GM23338 (cell line): ENCODE measurements at regions not wholly inside any gene's neighbourhood (a gene's known extent, or its start where the extent isn't known, plus 50 kb on each side); places are given as distances from the start of the nearest gene placed in this dataset.

ENCODE experiments used
- ATAC-seq: fragments of 200-7000 bp; cut with Tn5 transposase; 3 replicates; pipeline ENCODE4 v1.9.1; 2020
- DNase-seq: peaks from one replicate; pipeline ENCODE4 v3.0.0-alpha.2; 2015; ENCODE audit warnings: low spot score
- H2AFZ ChIP-seq: fragments of 200-600 bp; sonication (generic); 2 replicates; pipeline ENCODE4 v1.8.0; 2016; ENCODE audit warnings: antibody characterized with exemption, mild to moderate bottlenecking, moderate library complexity
- H3F3A ChIP-seq: fragments of 200-600 bp; sonication (generic); replicated peaks from 2 replicates; pipeline ENCODE4 v1.8.0; 2017; ENCODE audit warnings: antibody characterized with exemption, mixed run types, low read depth
- H3K27ac ChIP-seq: fragments of 200-600 bp; sonication (generic); 2 replicates; pipeline ENCODE4 v1.6.1; 2016; ENCODE audit warnings: low read depth
- H3K27me3 ChIP-seq: fragments of 200-600 bp; sonication (generic); 2 replicates; pipeline ENCODE4 v1.8.0; 2016; ENCODE audit warnings: mild to moderate bottlenecking, mixed run types, moderate library complexity; ENCODE audit not compliant: insufficient read depth
- H3K36me3 ChIP-seq: fragments of 200-600 bp; sonication (generic); 2 replicates; pipeline ENCODE4 v1.8.0; 2016; ENCODE audit warnings: mild to moderate bottlenecking; ENCODE audit not compliant: insufficient read depth
- H3K4me1 ChIP-seq: fragments of 200-600 bp; sonication (generic); 2 replicates; pipeline ENCODE4 v1.8.0; 2016; ENCODE audit warnings: mild to moderate bottlenecking, moderate library complexity; ENCODE audit not compliant: insufficient read depth
- H3K4me2 ChIP-seq: fragments of 200-600 bp; sonication (generic); 2 replicates; pipeline ENCODE4 v1.7.1; 2017; ENCODE audit warnings: mixed run types
- H3K4me3 ChIP-seq: fragments of 200-600 bp; sonication (generic); 2 replicates; pipeline ENCODE4 v1.6.1; 2016; ENCODE audit warnings: mixed run types
- H3K79me2 ChIP-seq: fragments of 200-600 bp; sonication (generic); replicated peaks from 2 replicates; pipeline ENCODE4 v1.8.0; 2017; ENCODE audit warnings: mild to moderate bottlenecking; ENCODE audit not compliant: insufficient read depth
- H3K9me2 ChIP-seq: fragments of 200-600 bp; sonication (generic); 2 replicates; pipeline ENCODE4 v1.8.0; 2017; ENCODE audit not compliant: insufficient read depth
- H4K20me1 ChIP-seq: fragments of 200-600 bp; sonication (generic); replicated peaks from 2 replicates; pipeline ENCODE4 v1.8.0; 2017; ENCODE audit warnings: mild to moderate bottlenecking; ENCODE audit not compliant: insufficient read depth
- H3K27ac Mint-ChIP-seq: 2 replicates; pipeline ENCODE4 v1.8.0; 2020; ENCODE audit warnings: inconsistent platforms, mild to moderate bottlenecking, moderate library complexity, mixed read lengths
- H3K27me3 Mint-ChIP-seq: 3 replicates; pipeline ENCODE4 v1.8.0; 2022; ENCODE audit warnings: low read depth, mild to moderate bottlenecking, moderate library complexity, mixed read lengths, inconsistent platforms; ENCODE audit not compliant: insufficient read depth, poor library complexity
- H3K36me3 Mint-ChIP-seq: 3 replicates; pipeline ENCODE4 v1.8.0; 2021; ENCODE audit warnings: low read depth, mild to moderate bottlenecking, inconsistent platforms, moderate library complexity, mixed read lengths
- H3K4me1 Mint-ChIP-seq: 3 replicates; pipeline ENCODE4 v1.8.0; 2020; ENCODE audit warnings: mild to moderate bottlenecking, inconsistent platforms, mixed read lengths
- H3K4me3 Mint-ChIP-seq: 3 replicates; pipeline ENCODE4 v1.8.0; 2021; ENCODE audit warnings: moderate library complexity, mild to moderate bottlenecking, inconsistent platforms, mixed read lengths
- H3K9me3 Mint-ChIP-seq: 3 replicates; pipeline ENCODE4 v1.8.0; 2020; ENCODE audit warnings: moderate library complexity, mild to moderate bottlenecking, inconsistent platforms, mixed read lengths
- CREB1 ChIP-seq: fragments of 250-450 bp; sonication (Bioruptor Pico); IDR thresholded peaks from 2 replicates; pipeline ENCODE4 v1.5.0; 2020; ENCODE audit warnings: low read depth, mild to moderate bottlenecking, moderate library complexity
- ETS1 ChIP-seq: IDR thresholded peaks from 2 replicates; pipeline ENCODE4 v1.6.1; 2016; ENCODE audit warnings: antibody characterized with exemption
- EZH2phosphoT487 ChIP-seq: fragments of 200-600 bp; sonication (generic); IDR thresholded peaks from one replicate; pipeline ENCODE4 v1.8.1; 2018; ENCODE audit warnings: antibody characterized with exemption; ENCODE audit not compliant: unreplicated experiment
- JUNB ChIP-seq: IDR thresholded peaks from one replicate; pipeline ENCODE4 v1.6.1; 2016; ENCODE audit warnings: antibody characterized with exemption; ENCODE audit not compliant: unreplicated experiment
- REST ChIP-seq: IDR thresholded peaks from one replicate; pipeline ENCODE4 v1.6.1; 2018; ENCODE audit warnings: antibody characterized with exemption; ENCODE audit not compliant: unreplicated experiment
- STAT1 ChIP-seq: IDR thresholded peaks from one replicate; pipeline ENCODE4 v1.6.1; 2016; ENCODE audit warnings: antibody characterized with exemption; ENCODE audit not compliant: unreplicated experiment
- ZNF114 ChIP-seq: fragments of 250-450 bp; sonication (Bioruptor Pico); IDR thresholded peaks from 2 replicates; pipeline ENCODE4 v1.5.0; 2020; ENCODE audit warnings: mild to moderate bottlenecking, moderate library complexity
- ZNF331 ChIP-seq: fragments of 250-450 bp; sonication (Bioruptor Pico); IDR thresholded peaks from 2 replicates; pipeline ENCODE4 v1.5.0; 2020; ENCODE audit warnings: low read depth, mild to moderate bottlenecking, moderate library complexity
- TF ChIP-seq, protein P1 (sequence below), 2 experiments: fragments of 200-600 bp in 1 of 2; sonication (generic) in 1 of 2; conservative IDR thresholded peaks; 2 replicates each; pipeline versions ENCODE4 v1.5.1 to v1.6.1; 2016 to 2017; ENCODE audit warnings: antibody characterized with exemption in 2 of 2, low read depth in 2 of 2, mild to moderate bottlenecking in 2 of 2, moderate library complexity in 1 of 2

DNA sequence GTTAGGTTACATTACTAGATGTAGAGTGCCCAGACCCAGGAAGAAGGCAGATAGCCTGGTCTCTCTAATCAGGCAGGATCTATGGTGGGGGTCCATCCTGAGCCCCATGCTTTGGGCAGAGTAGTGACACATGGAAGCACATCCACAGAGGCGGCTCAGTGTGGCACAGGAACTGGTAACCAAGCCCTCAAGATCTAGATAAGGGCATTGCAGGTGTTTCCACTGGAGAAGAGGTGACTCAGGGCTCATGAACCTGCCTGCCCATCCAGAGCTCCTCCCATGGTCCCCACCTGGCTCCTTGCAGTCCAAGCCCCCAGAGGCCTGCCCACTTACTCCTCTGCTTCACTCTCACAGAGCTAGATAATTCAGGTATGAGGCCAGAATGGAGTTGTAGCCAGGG lies 62.0 kb upstream of the TMEM132E start:
- Histone ChIP-seq H3K79me2 (no peaks in the 10 kb centered on the region), H3K27ac (no peak overlapping the region), H3K4me1 (no peaks in the 10 kb centered on the region), H4K20me1 (no peaks in the 10 kb centered on the region), H3K9me2 (no peaks in the 10 kb centered on the region), H3K27me3 (no peaks in the 10 kb centered on the region), H3K36me3 (no peaks in the 10 kb centered on the region), H2AFZ (no peak overlapping the region), H3F3A (no peaks in the 10 kb centered on the region), H3K4me2 (no peak overlapping the region), H3K4me3 (no peak overlapping the region)
- TF ChIP-seq ZNF331 (no peak), EZH2phosphoT487 (no peak), REST (no peak)
- no peaks in the 10 kb centered on the region for H3K9me3 Mint-ChIP-seq
- no peak for DNase-seq
- no peak overlapping the region for H3K27ac Mint-ChIP-seq
- no peak overlapping the region for H3K4me3 Mint-ChIP-seq
- H3K36me3 Mint-ChIP-seq: no peaks in the 10 kb centered on the region
- peaks cover 14% of the 10 kb centered on the region for H3K27me3 Mint-ChIP-seq
- no peak for ATAC-seq
- peaks cover 4% of the 10 kb centered on the region; the same call in 1 of the 3 replicates for H3K4me1 Mint-ChIP-seq

DNA sequence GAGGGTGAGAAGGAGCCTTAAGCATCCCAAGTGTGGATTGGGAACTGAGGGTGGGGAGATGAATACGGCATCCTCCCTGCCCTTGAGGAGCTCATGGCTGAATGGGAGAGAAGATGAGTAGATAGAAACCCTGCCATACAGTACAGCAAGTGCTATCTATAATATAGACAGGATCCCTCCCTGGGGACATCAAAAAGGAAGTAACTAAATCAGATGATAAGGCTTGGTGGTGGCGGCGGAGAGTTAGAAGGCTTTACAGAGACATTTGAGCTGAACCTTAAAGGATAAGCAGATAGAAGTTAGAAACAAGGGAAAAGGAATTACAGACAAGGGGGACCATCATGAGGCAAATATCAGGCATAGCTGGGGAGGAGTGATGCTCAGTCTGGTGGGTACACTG lies 67.5 kb upstream of the TMEM132E start:
- Mint-ChIP-seq H3K36me3 (no peaks in the 10 kb centered on the region), H3K4me1 (no peaks in the 10 kb centered on the region), H3K27ac (no peak overlapping the region), H3K27me3 (peaks cover 15% of the 10 kb centered on the region), H3K4me3 (no peak overlapping the region), H3K9me3 (no peaks in the 10 kb centered on the region)
- Histone ChIP-seq H3K9me2 (no peaks in the 10 kb centered on the region), H3F3A (no peaks in the 10 kb centered on the region), H3K27ac (no peak overlapping the region), H3K4me3 (no peak overlapping the region), H3K27me3 (no peaks in the 10 kb centered on the region), H3K79me2 (no peaks in the 10 kb centered on the region), H2AFZ (no peak overlapping the region), H3K4me1 (no peaks in the 10 kb centered on the region), H4K20me1 (no peaks in the 10 kb centered on the region), H3K36me3 (no peaks in the 10 kb centered on the region), H3K4me2 (no peak overlapping the region)
- no peak for ATAC-seq
- no peak for DNase-seq
- TF ChIP-seq REST (no peak), STAT1 (no peak), ETS1 (no peak), JUNB (no peak), CREB1 (CRISPR knock-in tag) (no peak), ZNF114 (no peak), ZNF331 (no peak)
- TF ChIP-seq, protein P1, sequence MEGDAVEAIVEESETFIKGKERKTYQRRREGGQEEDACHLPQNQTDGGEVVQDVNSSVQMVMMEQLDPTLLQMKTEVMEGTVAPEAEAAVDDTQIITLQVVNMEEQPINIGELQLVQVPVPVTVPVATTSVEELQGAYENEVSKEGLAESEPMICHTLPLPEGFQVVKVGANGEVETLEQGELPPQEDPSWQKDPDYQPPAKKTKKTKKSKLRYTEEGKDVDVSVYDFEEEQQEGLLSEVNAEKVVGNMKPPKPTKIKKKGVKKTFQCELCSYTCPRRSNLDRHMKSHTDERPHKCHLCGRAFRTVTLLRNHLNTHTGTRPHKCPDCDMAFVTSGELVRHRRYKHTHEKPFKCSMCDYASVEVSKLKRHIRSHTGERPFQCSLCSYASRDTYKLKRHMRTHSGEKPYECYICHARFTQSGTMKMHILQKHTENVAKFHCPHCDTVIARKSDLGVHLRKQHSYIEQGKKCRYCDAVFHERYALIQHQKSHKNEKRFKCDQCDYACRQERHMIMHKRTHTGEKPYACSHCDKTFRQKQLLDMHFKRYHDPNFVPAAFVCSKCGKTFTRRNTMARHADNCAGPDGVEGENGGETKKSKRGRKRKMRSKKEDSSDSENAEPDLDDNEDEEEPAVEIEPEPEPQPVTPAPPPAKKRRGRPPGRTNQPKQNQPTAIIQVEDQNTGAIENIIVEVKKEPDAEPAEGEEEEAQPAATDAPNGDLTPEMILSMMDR (conservative IDR thresholded peaks at IDR 0.05; ENCODE audit: low read depth in 2 of 2): no peak
